Fibroblast of lung (primary cell): ENCODE measurements at regions not wholly inside any gene's neighbourhood (a gene's known extent, or its start where the extent isn't known, plus 50 kb on each side); places are given as distances from the start of the nearest gene placed in this dataset.

Source experiments
- EZH2 ChIP-seq: IDR thresholded peaks from 2 replicates; pipeline ENCODE4 v1.5.1; 2012; ENCODE audit warnings: low read length, control low read depth, mild to moderate bottlenecking; ENCODE audit errors: missing control alignments
- TF ChIP-seq, protein P1 (sequence below), 2 donors: IDR thresholded peaks in 1 of 2; conservative IDR thresholded peaks in 1 of 2; 1 replicate in 1 of 2; 2 replicates in 1 of 2; pipeline ENCODE4 v1.5.1; 2011 to 2012; ENCODE audit warnings: low read length in 2 of 2, control low read depth in 1 of 2, inconsistent platforms in 1 of 2, low read depth in 1 of 2, mild to moderate bottlenecking in 1 of 2

DNA sequence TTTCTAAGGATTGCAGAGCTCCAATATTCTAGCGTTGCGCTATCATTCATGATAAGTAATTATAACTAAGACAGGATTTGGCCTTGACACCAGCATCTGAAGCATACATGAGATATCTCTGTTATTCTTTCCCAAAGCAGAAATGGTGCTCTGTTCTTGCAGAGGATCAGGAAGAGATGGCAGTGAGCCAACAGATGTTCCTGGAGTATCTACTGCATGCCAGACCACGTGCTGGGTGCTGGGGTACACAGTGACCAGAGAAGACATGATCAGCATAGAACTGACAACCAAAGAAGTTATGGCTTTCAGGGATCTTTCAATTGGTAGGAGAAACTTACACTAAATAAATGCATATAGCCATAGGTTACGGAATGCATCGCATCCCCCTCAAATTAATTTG lies 63.7 kb upstream of the PLXNA4 start:
- TF ChIP-seq, protein P1, sequence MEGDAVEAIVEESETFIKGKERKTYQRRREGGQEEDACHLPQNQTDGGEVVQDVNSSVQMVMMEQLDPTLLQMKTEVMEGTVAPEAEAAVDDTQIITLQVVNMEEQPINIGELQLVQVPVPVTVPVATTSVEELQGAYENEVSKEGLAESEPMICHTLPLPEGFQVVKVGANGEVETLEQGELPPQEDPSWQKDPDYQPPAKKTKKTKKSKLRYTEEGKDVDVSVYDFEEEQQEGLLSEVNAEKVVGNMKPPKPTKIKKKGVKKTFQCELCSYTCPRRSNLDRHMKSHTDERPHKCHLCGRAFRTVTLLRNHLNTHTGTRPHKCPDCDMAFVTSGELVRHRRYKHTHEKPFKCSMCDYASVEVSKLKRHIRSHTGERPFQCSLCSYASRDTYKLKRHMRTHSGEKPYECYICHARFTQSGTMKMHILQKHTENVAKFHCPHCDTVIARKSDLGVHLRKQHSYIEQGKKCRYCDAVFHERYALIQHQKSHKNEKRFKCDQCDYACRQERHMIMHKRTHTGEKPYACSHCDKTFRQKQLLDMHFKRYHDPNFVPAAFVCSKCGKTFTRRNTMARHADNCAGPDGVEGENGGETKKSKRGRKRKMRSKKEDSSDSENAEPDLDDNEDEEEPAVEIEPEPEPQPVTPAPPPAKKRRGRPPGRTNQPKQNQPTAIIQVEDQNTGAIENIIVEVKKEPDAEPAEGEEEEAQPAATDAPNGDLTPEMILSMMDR (conservative IDR thresholded peaks at IDR 0.05 in 1 of 2, IDR thresholded peaks at IDR 0.05 in 1 of 2; ENCODE audit: low read depth in 1 of 2, low read length in 2 of 2): no peak
- TF ChIP-seq EZH2: no peak
